GM12878 (cell line): ENCODE measurements at regions not wholly inside any gene's neighbourhood (a gene's known extent, or its start where the extent isn't known, plus 50 kb on each side); places are given as distances from the start of the nearest gene placed in this dataset.
"Not testable (repeated sequence)": the region's sequence is repeated elsewhere in the genome, so short reads cannot be mapped to it uniquely, and the experiment has no call there.

Experiments used
- ATAC-seq: fragments of 200-7000 bp; cut with Tn5 transposase; 3 replicates; pipeline ENCODE4 v1.9.1; 2020; ENCODE audit warnings: mild to moderate bottlenecking, moderate library complexity
- BruUV-seq: library from RNA; stranded (reverse); fragments of 400-500 nt; replicated peaks from 2 replicates; lab custom pipeline; 2021; lab: Mats Ljungman, UMichigan
- CTCF ChIA-PET: fragments of 300-600 bp; sonication (Branson Sonifier 250); formaldehyde crosslinking; extraction: SDS; loops from one replicate; lab custom pipeline; 2021; ENCODE audit warnings: inconsistent platforms; lab: Yijun Ruan, JAX
- POLR2A ChIA-PET: fragments of 350-600 bp; formaldehyde crosslinking; extraction: SDS; loops from one replicate; lab custom pipeline; 2021; ENCODE audit warnings: inconsistent platforms; lab: Charles Lee
- RAD21 ChIA-PET: fragments of 300-600 bp; sonication (Branson Sonifier 250); formaldehyde crosslinking; loops from one replicate; lab custom pipeline; 2023; ENCODE audit warnings: antibody characterized with exemption; ENCODE audit not compliant: unreplicated experiment; lab: Charles Lee
- SMC1A ChIA-PET: fragments of 300-600 bp; sonication (Branson Sonifier 250); formaldehyde crosslinking; loops from one replicate; lab custom pipeline; 2023; ENCODE audit not compliant: unreplicated experiment, uncharacterized antibody; lab: Charles Lee
- DNase-seq: peaks from one replicate; pipeline ENCODE4 v3.0.0-alpha.2; 2011; ENCODE audit warnings: low read depth, low spot score
- FAIRE-seq: peaks from 3 replicates; lab custom pipeline; 2011; peaks lifted over from hg19 to GRCh38; lab: Jason Lieb, UNC
- H2AFZ ChIP-seq: 2 replicates; pipeline ENCODE4 v1.6.0; 2011; ENCODE audit warnings: low read depth, low read length, control low read depth; ENCODE audit not compliant: control insufficient read depth
- H3K27ac ChIP-seq: 2 replicates; pipeline ENCODE4 v1.5.1; 2011; ENCODE audit warnings: control low read depth; ENCODE audit not compliant: control insufficient read depth, insufficient read depth
- H3K27me3 ChIP-seq, 2 experiments: replicated peaks in 1 of 2; 2 replicates each; pipeline versions ENCODE4 v1.6.0 to v1.6.1; 2011; ENCODE audit warnings: low read length in 1 of 2; ENCODE audit not compliant: control insufficient read depth in 2 of 2, insufficient read depth in 2 of 2
- H3K36me3 ChIP-seq, 2 experiments: 2 replicates each; pipeline ENCODE4 v1.5.1; 2011; ENCODE audit warnings: low read length in 1 of 2; ENCODE audit not compliant: control insufficient read depth in 2 of 2, insufficient read depth in 2 of 2
- H3K4me1 ChIP-seq: 2 replicates; pipeline ENCODE4 v1.6.1; 2011; ENCODE audit warnings: mild to moderate bottlenecking, low read length, moderate library complexity, mixed read lengths; ENCODE audit not compliant: control insufficient read depth, insufficient read depth
- H3K4me2 ChIP-seq: 2 replicates; pipeline ENCODE4 v1.6.0; 2011; ENCODE audit warnings: control low read depth; ENCODE audit not compliant: control insufficient read depth, insufficient read depth
- H3K4me3 ChIP-seq: fragments of 200-600 bp; sonication (generic); 2 replicates; pipeline ENCODE4 v1.5.1; 2016
- H3K79me2 ChIP-seq: 2 replicates; pipeline ENCODE4 v1.6.0; 2011; ENCODE audit warnings: low read length; ENCODE audit not compliant: control insufficient read depth, insufficient read depth
- H3K9ac ChIP-seq: 2 replicates; pipeline ENCODE4 v1.8.0; 2011; ENCODE audit warnings: low read length, control low read depth, mixed read lengths; ENCODE audit not compliant: control insufficient read depth, insufficient read depth
- H3K9me3 ChIP-seq: replicated peaks from 3 replicates; pipeline ENCODE4 v1.5.1; 2011; ENCODE audit warnings: mild to moderate bottlenecking, low read length; ENCODE audit not compliant: control insufficient read depth, insufficient read depth
- H4K20me1 ChIP-seq: 2 replicates; pipeline ENCODE4 v1.6.0; 2011; ENCODE audit not compliant: control insufficient read depth, insufficient read depth
- WGBS: methylation state at CpG from one replicate; pipeline ENCODE4 v1.1.6; 2016; ENCODE audit warnings: low lambda C conversion rate; ENCODE audit not compliant: insufficient replicate concordance, insufficient coverage; ENCODE audit errors: missing lambda C conversion rate; 5-methylcytosine and 5-hydroxymethylcytosine counted together
- in situ Hi-C: fragments of 300-500 bp; cut with MboI; formaldehyde crosslinking; loops from 9 replicates; pipeline ENCODE4 v1.14.3; 2018; ENCODE audit warnings: mixed read lengths
- intact Hi-C: fragments of 100-400 bp; cut with micrococcal nuclease; formaldehyde crosslinking; loops from one replicate; pipeline ENCODE4 v1.14.2; 2022; ENCODE audit not compliant: unreplicated experiment

DNA sequence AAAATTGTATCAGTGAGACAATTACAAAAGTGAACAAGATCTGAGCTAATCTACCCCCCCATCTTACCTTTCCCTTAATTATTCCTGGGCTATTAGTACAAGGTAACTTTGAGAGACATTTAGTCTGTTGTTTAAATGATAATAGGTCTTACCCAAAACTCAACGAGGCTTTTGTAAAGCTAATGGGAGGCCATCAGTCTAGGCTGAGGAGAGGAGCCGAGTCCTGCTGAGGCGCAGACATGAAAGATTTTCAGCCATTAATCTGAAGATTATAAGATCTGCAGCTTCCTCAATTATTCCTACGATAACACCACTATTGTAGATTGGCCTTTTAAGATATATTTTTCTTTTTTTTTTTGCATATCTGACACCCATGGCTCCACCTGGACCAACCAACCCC, 810.5 kb downstream of the PCDH11X start:
- ATAC-seq, SMC1A ChIA-PET, H3K9me3 ChIP-seq, H3K9ac ChIP-seq, intact Hi-C loops, RAD21 ChIA-PET, POLR2A ChIA-PET, H3K79me2 ChIP-seq, FAIRE-seq, H2AFZ ChIP-seq, H3K4me2 ChIP-seq, H4K20me1 ChIP-seq, H3K36me3 ChIP-seq, DNase-seq, BruUV-seq, H3K4me1 ChIP-seq, H3K4me3 ChIP-seq, in situ Hi-C loops, CTCF ChIA-PET, H3K27me3 ChIP-seq, H3K27ac ChIP-seq: not testable (repeated sequence)
- 16% methylated on average over 4 of the region's 4 CpGs for WGBS

DNA sequence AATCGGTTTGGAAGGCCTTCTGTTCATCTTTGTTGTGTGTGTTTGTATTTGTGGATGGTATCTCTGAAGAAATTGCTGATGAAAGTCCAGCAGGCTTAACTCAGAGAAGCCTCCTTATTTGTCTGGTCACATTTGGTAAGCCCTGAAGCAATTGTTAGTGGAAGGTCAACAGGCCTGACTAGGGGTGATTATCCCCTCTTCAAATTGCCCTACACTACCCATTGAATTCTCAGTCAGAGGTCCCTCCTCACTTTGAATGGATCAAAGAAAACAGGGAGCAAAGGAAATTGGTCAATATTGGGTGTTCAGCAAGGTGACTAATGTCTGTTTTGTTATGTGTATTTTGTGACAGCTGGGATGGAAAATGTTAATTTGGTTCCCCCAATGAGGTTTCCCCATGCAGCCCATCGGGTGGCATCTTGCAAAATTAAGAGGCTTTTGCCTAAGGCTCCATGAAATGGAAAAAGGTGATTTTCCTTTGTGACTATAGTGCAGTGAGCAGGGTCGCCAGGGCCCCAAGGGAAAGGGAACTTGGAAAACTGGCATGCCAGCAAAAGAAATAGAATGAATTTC, 811.6 kb downstream of the PCDH11X start:
- DNase-seq, CTCF ChIA-PET, H2AFZ ChIP-seq, ATAC-seq, H3K27ac ChIP-seq, H3K4me3 ChIP-seq, intact Hi-C loops, H3K27me3 ChIP-seq, H3K4me1 ChIP-seq, in situ Hi-C loops, H3K36me3 ChIP-seq, SMC1A ChIA-PET, H3K9me3 ChIP-seq, BruUV-seq, RAD21 ChIA-PET, H4K20me1 ChIP-seq, H3K4me2 ChIP-seq, POLR2A ChIA-PET, FAIRE-seq, H3K9ac ChIP-seq, H3K79me2 ChIP-seq: not testable (repeated sequence)
- 0% methylated on average over 2 of the region's 3 CpGs for WGBS

DNA sequence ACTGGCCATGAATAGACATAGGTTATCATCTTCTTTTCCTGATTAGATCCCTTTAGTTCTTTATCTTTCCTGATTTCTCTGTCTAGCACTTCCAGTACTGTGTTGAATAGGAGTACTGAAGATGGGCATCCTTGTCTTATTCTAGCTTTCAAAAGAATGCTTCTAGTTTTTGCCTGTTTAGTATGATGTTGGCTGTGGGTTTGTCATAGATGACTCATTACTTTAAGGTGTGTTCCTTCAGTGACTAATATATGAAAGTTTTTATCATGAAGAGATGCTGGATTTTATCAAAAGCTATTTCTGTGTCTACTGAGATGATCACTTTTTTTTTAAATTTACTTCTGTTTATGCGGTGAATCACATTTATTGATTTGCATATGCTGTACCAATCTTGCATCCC, 832.3 kb downstream of the PCDH11X start:
- SMC1A ChIA-PET, DNase-seq, H3K4me3 ChIP-seq, H3K4me2 ChIP-seq, ATAC-seq, H3K27ac ChIP-seq, CTCF ChIA-PET, H3K9me3 ChIP-seq, in situ Hi-C loops, POLR2A ChIA-PET, intact Hi-C loops, H4K20me1 ChIP-seq, RAD21 ChIA-PET, H3K79me2 ChIP-seq, BruUV-seq, H3K9ac ChIP-seq, H3K4me1 ChIP-seq, H3K27me3 ChIP-seq, H2AFZ ChIP-seq, H3K36me3 ChIP-seq: not testable (repeated sequence)
- FAIRE-seq, result peak; percentile 41
- 100% methylated on average over 1 of the region's 1 CpG for WGBS

DNA sequence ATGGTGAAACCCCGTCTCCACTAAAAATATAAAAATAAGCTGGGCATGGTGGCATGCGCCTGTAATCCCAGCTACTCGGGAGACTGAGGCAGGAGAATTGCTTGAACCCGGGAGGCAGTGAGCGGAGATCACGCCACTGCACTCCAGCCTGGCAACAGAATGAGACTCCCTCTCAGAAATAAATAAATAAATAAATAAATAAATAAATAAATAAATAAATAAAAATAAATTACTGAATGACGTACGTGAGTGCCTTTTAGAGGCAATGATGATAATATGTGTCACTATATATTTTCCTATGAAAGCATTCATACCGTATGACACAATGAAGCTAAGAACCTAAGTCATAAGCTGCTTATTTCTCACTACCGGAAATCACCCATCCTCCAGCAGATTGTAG, 847.5 kb downstream of the PCDH11X start:
- ATAC-seq, H3K4me1 ChIP-seq, FAIRE-seq, RAD21 ChIA-PET, H3K27ac ChIP-seq, H3K27me3 ChIP-seq, H3K9ac ChIP-seq, BruUV-seq, H3K4me2 ChIP-seq, H3K4me3 ChIP-seq, CTCF ChIA-PET, H2AFZ ChIP-seq, H3K9me3 ChIP-seq, H3K79me2 ChIP-seq, intact Hi-C loops, SMC1A ChIA-PET, H4K20me1 ChIP-seq, H3K36me3 ChIP-seq, POLR2A ChIA-PET, in situ Hi-C loops, DNase-seq: not testable (repeated sequence)
- 56% methylated on average over 10 of the region's 10 CpGs for WGBS
